A549 (cell line): ENCODE measurements at regions not wholly inside any gene's neighbourhood (a gene's known extent, or its start where the extent isn't known, plus 50 kb on each side); places are given as distances from the start of the nearest gene placed in this dataset.
A peak's percentile ranks its signal among the peaks of the same experiment; 100 is the strongest.

Experiments
- ATAC-seq, 2 experiments: fragments of 200-7000 bp in 1 of 2; fragments of >200 bp in 1 of 2; cut with Nextera tagmentation in 1 of 2; cut with Tn5 transposase in 1 of 2; 3 replicates each; pipeline versions ENCODE4 v1.8.0 to v1.9.1; 2018 to 2020; ENCODE audit warnings: mild to moderate bottlenecking in 1 of 2, moderate library complexity in 1 of 2
- CTCF ChIA-PET: fragments of 300-600 bp; sonication (Branson Sonifier 250); formaldehyde crosslinking; extraction: SDS; loops from one replicate; lab custom pipeline; 2021; ENCODE audit warnings: antibody characterized with exemption, inconsistent platforms; lab: Yijun Ruan, JAX
- POLR2A ChIA-PET: fragments of 350-600 bp; formaldehyde crosslinking; extraction: SDS; loops from one replicate; lab custom pipeline; 2021; ENCODE audit warnings: antibody characterized with exemption, inconsistent platforms; lab: Yijun Ruan, JAX
- DNase-seq, 2 experiments: peaks; one replicate each; pipeline versions ENCODE4 v3.0.0 to v3.0.0-alpha.2; 2011 to 2016; ENCODE audit warnings: low read depth in 1 of 2, low spot score in 1 of 2
- FAIRE-seq: peaks from 2 replicates; lab custom pipeline; 2011; peaks lifted over from hg19 to GRCh38; lab: Jason Lieb, UNC
- H3K27ac ChIP-seq, 2 experiments: fragments of >200 bp; sonication (Bioruptor Twin); formaldehyde crosslinking; 3 replicates each; pipeline ENCODE4 v1.5.1; 2016 to 2017
- H3K4me1 ChIP-seq: fragments of >200 bp; sonication (Bioruptor Twin); formaldehyde crosslinking; 3 replicates; pipeline ENCODE4 v1.6.1; 2016
- H3K4me2 ChIP-seq: fragments of >200 bp; sonication (Bioruptor Twin); formaldehyde crosslinking; 3 replicates; pipeline ENCODE4 v1.6.1; 2016
- H3K4me3 ChIP-seq: fragments of >200 bp; sonication (Bioruptor Twin); formaldehyde crosslinking; 3 replicates; pipeline ENCODE4 v1.5.1; 2016
- H3K9me3 ChIP-seq: fragments of >200 bp; sonication (Bioruptor Twin); formaldehyde crosslinking; 3 replicates; pipeline ENCODE4 v1.6.1; 2016
- BHLHE40 ChIP-seq: IDR thresholded peaks from 2 replicates; pipeline ENCODE4 v1.6.1; 2012; ENCODE audit warnings: low read depth, low read length, inconsistent platforms
- CBX2 ChIP-seq: fragments of 200-600 bp; sonication (generic); IDR thresholded peaks from 2 replicates; pipeline ENCODE4 v1.6.1; 2016; ENCODE audit warnings: low read depth, mild to moderate bottlenecking, borderline replicate concordance
- CBX8 ChIP-seq: fragments of 200-600 bp; sonication (generic); IDR thresholded peaks from 2 replicates; pipeline ENCODE4 v1.6.1; 2016
- CEBPB ChIP-seq, 2 experiments: fragments of >200 bp in 1 of 2; sonication (Bioruptor Twin) in 1 of 2; formaldehyde crosslinking in 1 of 2; IDR thresholded peaks; 2 replicates each; pipeline ENCODE4 v1.6.1; 2012 to 2016
- EHF ChIP-seq: fragments of 250-450 bp; sonication (Bioruptor Pico); IDR thresholded peaks from 2 replicates; pipeline ENCODE4 v1.5.0; 2020; ENCODE audit warnings: mild to moderate bottlenecking
- EHMT2 ChIP-seq: fragments of 200-600 bp; sonication (generic); IDR thresholded peaks from 2 replicates; pipeline ENCODE4 v1.6.1; 2016; ENCODE audit warnings: antibody characterized with exemption, low read depth, mild to moderate bottlenecking, moderate library complexity
- EP300 ChIP-seq, 2 experiments: fragments of >200 bp; sonication (Bioruptor Twin); formaldehyde crosslinking; IDR thresholded peaks; 2 replicates in 1 of 2; 3 replicates in 1 of 2; pipeline ENCODE4 v1.6.1; 2016 to 2017
- FOSL2 ChIP-seq, 2 experiments: fragments of 450-650 bp in 1 of 2; fragments of >200 bp in 1 of 2; sonication (Bioruptor Twin) in 1 of 2; formaldehyde crosslinking; IDR thresholded peaks; 2 replicates each; pipeline versions ENCODE4 v1.5.0 to v1.6.1; 2016 to 2020; ENCODE audit warnings: mild to moderate bottlenecking in 1 of 2, moderate library complexity in 1 of 2
- FOXS1 ChIP-seq: fragments of 250-450 bp; sonication (Bioruptor Pico); IDR thresholded peaks from 2 replicates; pipeline ENCODE4 v1.5.0; 2020; ENCODE audit warnings: mild to moderate bottlenecking, moderate library complexity
- GATA3 ChIP-seq: IDR thresholded peaks from 2 replicates; pipeline ENCODE4 v1.6.1; 2012; ENCODE audit warnings: borderline replicate concordance
- HEYL ChIP-seq: fragments of 250-450 bp; sonication (Bioruptor Pico); IDR thresholded peaks from 2 replicates; pipeline ENCODE4 v1.8.0; 2021; ENCODE audit warnings: mild to moderate bottlenecking, moderate library complexity
- HOXA7 ChIP-seq: fragments of 250-450 bp; sonication (Bioruptor Pico); IDR thresholded peaks from 2 replicates; pipeline ENCODE4 v1.5.0; 2020; ENCODE audit warnings: mild to moderate bottlenecking, moderate library complexity
- HOXB13 ChIP-seq: fragments of 250-450 bp; sonication (Bioruptor Pico); IDR thresholded peaks from 2 replicates; pipeline ENCODE4 v1.5.0; 2020; ENCODE audit warnings: low read depth, mild to moderate bottlenecking, moderate library complexity
- HOXB5 ChIP-seq: fragments of 250-450 bp; sonication (Bioruptor Pico); IDR thresholded peaks from 2 replicates; pipeline ENCODE4 v1.5.0; 2020; ENCODE audit warnings: mild to moderate bottlenecking, moderate library complexity
- JUNB ChIP-seq: fragments of >200 bp; sonication (Bioruptor Twin); formaldehyde crosslinking; IDR thresholded peaks from 2 replicates; pipeline ENCODE4 v1.6.1; 2016
- MYC ChIP-seq: IDR thresholded peaks from 2 replicates; pipeline ENCODE4 v1.6.1; 2012; ENCODE audit warnings: mild to moderate bottlenecking, inconsistent platforms, low read length, improper control_type of control experiment, borderline replicate concordance
- NFE2L2 ChIP-seq: fragments of 150-350 bp; conservative IDR thresholded peaks from 2 replicates; pipeline ENCODE4 v1.6.1; 2014; ENCODE audit warnings: low read length
- NPAS2 ChIP-seq: fragments of 250-450 bp; sonication (Bioruptor Pico); IDR thresholded peaks from 2 replicates; pipeline ENCODE4 v1.8.0; 2022; ENCODE audit warnings: mild to moderate bottlenecking, moderate library complexity, borderline replicate concordance
- NR3C1 ChIP-seq: fragments of >200 bp; sonication (Bioruptor Twin); formaldehyde crosslinking; IDR thresholded peaks from 3 replicates; pipeline ENCODE4 v1.6.1; 2017
- POLR2A ChIP-seq: IDR thresholded peaks from 2 replicates; pipeline ENCODE4 v1.6.1; 2012; ENCODE audit warnings: mild to moderate bottlenecking, low read length
- RARB ChIP-seq: fragments of 250-450 bp; sonication (Bioruptor Pico); IDR thresholded peaks from 2 replicates; pipeline ENCODE4 v1.8.0; 2021; ENCODE audit warnings: mild to moderate bottlenecking, moderate library complexity
- RCOR1 ChIP-seq: fragments of 150-350 bp; IDR thresholded peaks from 2 replicates; pipeline ENCODE4 v1.6.1; 2014; ENCODE audit warnings: antibody characterized with exemption, low read length, low read depth
- RFX5 ChIP-seq: fragments of 450-650 bp; IDR thresholded peaks from 2 replicates; pipeline ENCODE4 v1.7.1; 2014; ENCODE audit warnings: antibody characterized with exemption, mild to moderate bottlenecking, moderate library complexity
- SREBF2 ChIP-seq: fragments of 450-650 bp; IDR thresholded peaks from 2 replicates; pipeline ENCODE4 v1.6.1; 2014; ENCODE audit warnings: mild to moderate bottlenecking, moderate library complexity
- TFCP2L1 ChIP-seq: fragments of 250-450 bp; sonication (Bioruptor Pico); IDR thresholded peaks from 2 replicates; pipeline ENCODE4 v1.5.0; 2021; ENCODE audit warnings: mild to moderate bottlenecking
- TP53 ChIP-seq: fragments of 250-450 bp; sonication (Bioruptor Pico); IDR thresholded peaks from 2 replicates; pipeline ENCODE4 v1.5.0; 2021; ENCODE audit warnings: mild to moderate bottlenecking, moderate library complexity
- ZNF302 ChIP-seq: fragments of 250-450 bp; sonication (Bioruptor Pico); IDR thresholded peaks from 2 replicates; pipeline ENCODE4 v1.9.0; 2021; ENCODE audit warnings: inconsistent platforms, mild to moderate bottlenecking, moderate library complexity
- WGBS: methylation state at CpG from one replicate; pipeline ENCODE4 v1.1.6; 2017; ENCODE audit errors: missing lambda C conversion rate; 5-methylcytosine and 5-hydroxymethylcytosine counted together
- TF ChIP-seq, protein P1 (sequence below): fragments of >200 bp; sonication (Bioruptor Twin); formaldehyde crosslinking; IDR thresholded peaks from 3 replicates; pipeline ENCODE4 v1.6.1; 2016
- TF ChIP-seq, protein P2 (sequence below): IDR thresholded peaks from 2 replicates; pipeline ENCODE4 v1.6.1; 2012; ENCODE audit warnings: low read depth, borderline replicate concordance
- TF ChIP-seq, protein P3 (sequence below): fragments of 250-450 bp; sonication (Bioruptor Pico); IDR thresholded peaks from 2 replicates; pipeline ENCODE4 v1.5.0; 2020; ENCODE audit warnings: low read depth, mild to moderate bottlenecking, moderate library complexity

DNA sequence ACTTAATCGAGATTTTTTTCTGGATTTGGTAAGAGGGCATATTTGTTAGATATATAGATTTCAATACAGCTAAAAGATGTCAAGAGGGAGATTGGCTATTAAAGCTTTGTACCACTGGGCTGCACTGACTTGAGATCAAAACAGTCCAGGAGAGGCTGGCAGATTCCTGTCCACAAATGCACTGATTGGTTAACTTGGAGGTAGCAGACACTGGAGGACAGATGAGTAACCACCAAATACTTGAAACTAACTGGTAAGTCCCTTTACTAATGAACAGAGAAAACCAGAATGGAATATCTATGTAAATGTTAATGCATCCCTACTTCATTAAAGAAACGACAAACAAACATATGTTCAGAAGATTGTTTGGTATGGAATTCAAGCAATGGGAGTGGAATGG, 416.6 kb downstream of the LRIG3 start (continued):
- TF ChIP-seq, protein P1, sequence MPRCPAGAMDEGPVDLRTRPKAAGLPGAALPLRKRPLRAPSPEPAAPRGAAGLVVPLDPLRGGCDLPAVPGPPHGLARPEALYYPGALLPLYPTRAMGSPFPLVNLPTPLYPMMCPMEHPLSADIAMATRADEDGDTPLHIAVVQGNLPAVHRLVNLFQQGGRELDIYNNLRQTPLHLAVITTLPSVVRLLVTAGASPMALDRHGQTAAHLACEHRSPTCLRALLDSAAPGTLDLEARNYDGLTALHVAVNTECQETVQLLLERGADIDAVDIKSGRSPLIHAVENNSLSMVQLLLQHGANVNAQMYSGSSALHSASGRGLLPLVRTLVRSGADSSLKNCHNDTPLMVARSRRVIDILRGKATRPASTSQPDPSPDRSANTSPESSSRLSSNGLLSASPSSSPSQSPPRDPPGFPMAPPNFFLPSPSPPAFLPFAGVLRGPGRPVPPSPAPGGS: no peak
- no peak for TF ChIP-seq SREBF2

DNA sequence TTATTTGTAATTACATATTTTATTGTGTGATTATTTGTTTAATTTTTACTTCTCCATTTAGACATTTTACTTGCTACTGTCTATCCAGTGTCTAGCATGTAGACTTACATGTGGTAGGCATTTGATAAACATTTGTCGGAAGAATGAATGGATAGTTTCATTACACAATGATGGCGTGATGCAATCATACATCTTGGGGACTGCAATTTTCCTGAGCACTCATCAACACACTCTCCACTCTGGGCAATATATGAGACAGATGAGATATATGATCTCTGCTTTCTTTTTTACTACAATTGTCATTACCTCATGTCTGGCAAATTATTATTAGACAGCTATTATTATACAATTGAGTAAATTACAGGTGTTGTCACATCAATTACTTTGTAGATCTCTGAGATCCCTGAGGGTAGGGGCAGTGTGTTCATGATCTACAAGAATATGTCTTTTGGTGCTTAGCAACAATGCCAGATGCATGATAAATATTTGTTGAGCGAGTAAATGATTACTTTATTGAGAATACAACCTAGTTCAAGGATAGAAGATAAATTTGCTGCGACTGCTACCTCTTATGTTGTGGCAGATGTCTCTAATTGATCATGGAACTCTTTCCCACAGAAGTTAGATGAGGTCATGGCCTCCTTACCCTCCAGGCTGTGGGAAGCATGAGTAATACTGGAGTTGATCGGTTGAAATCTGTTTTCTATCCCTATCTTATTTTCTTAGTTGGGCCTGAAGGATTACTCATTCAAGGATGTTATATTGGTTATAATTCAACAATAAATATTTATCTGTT, 416.0 kb downstream of the LRIG3 start:
- Histone ChIP-seq H3K4me3 (no peak overlapping the region), H3K4me1 (peaks cover 32% of the 10 kb centered on the region), H3K27ac (peak overlapping the region in 1 of 2 experiments; percentile 38; a peak in 2 of 6 replicates), H3K4me2 (peak overlapping the region; percentile 12), H3K9me3 (no peaks in the 10 kb centered on the region)
- ATAC-seq (peak in 1 of 2 experiments; percentile 57; a peak in 3 of 6 replicates), FAIRE-seq (no peak), DNase-seq (peak in 1 of 2 experiments; percentile 69)
- 41% methylated on average over 5 of the region's 5 CpGs for WGBS
- CTCF ChIA-PET: no interaction called here
- TF ChIP-seq, protein P2, sequence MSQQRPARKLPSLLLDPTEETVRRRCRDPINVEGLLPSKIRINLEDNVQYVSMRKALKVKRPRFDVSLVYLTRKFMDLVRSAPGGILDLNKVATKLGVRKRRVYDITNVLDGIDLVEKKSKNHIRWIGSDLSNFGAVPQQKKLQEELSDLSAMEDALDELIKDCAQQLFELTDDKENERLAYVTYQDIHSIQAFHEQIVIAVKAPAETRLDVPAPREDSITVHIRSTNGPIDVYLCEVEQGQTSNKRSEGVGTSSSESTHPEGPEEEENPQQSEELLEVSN: no peak
- TF ChIP-seq EP300 (IDR thresholded peaks at IDR 0.05) (no peak), GATA3 (0 out of 2 replicates have a peak, but pooled peaks have one; percentile 23), HOXA7 (no peak), CEBPB (IDR thresholded peaks at IDR 0.05) (peak; percentile 12 to 50; a peak in 3 of 4 replicates), FOSL2 (IDR thresholded peaks at IDR 0.05) (no peak), FOSL2 (CRISPR knock-in tag; IDR thresholded peaks at IDR 0.05) (peak; percentile 53; the same call in 1 of the 2 replicates), CBX8 (no peak), NR3C1 (no peak), FOXS1 (no peak), EHMT2 (no peak), RFX5 (no peak)
- POLR2A ChIA-PET: no interaction called here

DNA sequence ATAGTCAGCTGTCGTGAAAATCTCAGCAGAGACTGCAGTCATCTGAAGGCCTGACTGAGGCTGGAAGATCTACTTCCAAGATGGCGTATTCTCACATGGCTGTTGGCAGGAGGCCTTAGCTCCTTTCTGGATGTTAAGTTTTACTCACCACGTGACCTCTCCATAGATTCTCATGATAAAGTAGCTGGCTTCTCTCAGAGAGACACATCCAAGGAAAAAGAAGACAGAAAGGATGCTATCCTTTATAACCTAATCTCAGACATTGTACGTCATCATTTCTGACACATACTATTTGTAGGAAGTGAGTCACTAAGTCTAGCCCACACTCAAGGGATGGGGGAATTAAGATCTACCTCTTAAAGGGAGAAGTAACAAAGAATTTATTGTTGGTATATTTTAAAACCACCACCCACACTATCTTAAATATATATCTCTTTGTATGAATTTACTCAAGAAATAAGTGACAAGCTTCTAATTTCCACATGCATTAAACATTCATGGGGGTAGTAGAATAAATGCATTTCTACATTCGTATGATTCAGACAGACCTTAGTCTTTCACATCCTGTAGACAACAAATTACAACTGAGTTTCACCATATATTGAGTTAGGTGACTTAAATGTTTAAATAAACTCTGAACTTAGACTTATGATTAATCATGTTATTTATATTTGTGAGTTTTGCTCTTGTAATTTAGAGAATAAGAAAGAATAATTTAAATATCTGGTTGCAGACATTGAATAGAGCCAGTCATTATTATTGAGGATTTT, 411.0 kb downstream of the LRIG3 start:
- ATAC-seq: peak; percentile 74 to 80; a peak in 4 of 6 replicates
- Histone ChIP-seq H3K4me1 (peaks cover 21% of the 10 kb centered on the region), H3K9me3 (peaks cover 14% of the 10 kb centered on the region), H3K4me3 (no peak overlapping the region), H3K27ac (peak overlapping the region; percentile 53 to 55; a peak in 5 of 6 replicates), H3K4me2 (peak overlapping the region; percentile 9; the same call in 1 of the 3 replicates)
- WGBS: 39% methylated on average over 5 of the region's 5 CpGs
- FAIRE-seq: peak; percentile 49
- CTCF ChIA-PET: interaction anchor here (1.2 kb wide), 1 partner anchor 32 kb away, joined by 3 read pairs; no protein-coding TSS in a partner anchor
- DNase-seq: peak; percentile 2 to 72
- POLR2A ChIA-PET: interaction anchor here (1.3 kb wide), 1 partner anchor 84 kb away, joined by 5 read pairs; no protein-coding TSS in a partner anchor
- no peak for TF ChIP-seq EHMT2
- TF ChIP-seq CBX2: no peak
- TF ChIP-seq MYC: no peak
- no peak for TF ChIP-seq TP53 (CRISPR knock-in tag)
- TF ChIP-seq BHLHE40: no peak
- TF ChIP-seq, protein P2: no peak
- TF ChIP-seq CBX8: no peak
- TF ChIP-seq CEBPB (IDR thresholded peaks at IDR 0.05): no peak
- no peak for TF ChIP-seq NFE2L2
- no peak for TF ChIP-seq EHF
- no peak for TF ChIP-seq RARB
- no peak for TF ChIP-seq TFCP2L1
- no peak for TF ChIP-seq HOXB13 (CRISPR knock-in tag)
- TF ChIP-seq HOXB5 (CRISPR knock-in tag): 0 out of 2 replicates have a peak, but pooled peaks have one; percentile 1
- TF ChIP-seq NPAS2 (CRISPR knock-in tag): no peak
- TF ChIP-seq POLR2A: no peak
- peak; percentile 75 for TF ChIP-seq JUNB
- no peak for TF ChIP-seq ZNF302 (CRISPR knock-in tag)
- TF ChIP-seq, protein P1: no peak
- TF ChIP-seq, protein P3, sequence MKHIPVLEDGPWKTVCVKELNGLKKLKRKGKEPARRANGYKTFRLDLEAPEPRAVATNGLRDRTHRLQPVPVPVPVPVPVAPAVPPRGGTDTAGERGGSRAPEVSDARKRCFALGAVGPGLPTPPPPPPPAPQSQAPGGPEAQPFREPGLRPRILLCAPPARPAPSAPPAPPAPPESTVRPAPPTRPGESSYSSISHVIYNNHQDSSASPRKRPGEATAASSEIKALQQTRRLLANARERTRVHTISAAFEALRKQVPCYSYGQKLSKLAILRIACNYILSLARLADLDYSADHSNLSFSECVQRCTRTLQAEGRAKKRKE: peak; percentile 27; the same call in 1 of the 2 replicates
- TF ChIP-seq RCOR1: no peak
- TF ChIP-seq HEYL (CRISPR knock-in tag): no peak
